HFFc6 (cell line): ENCODE measurements at regions not wholly inside any gene's neighbourhood (a gene's known extent, or its start where the extent isn't known, plus 50 kb on each side); places are given as distances from the start of the nearest gene placed in this dataset.

Source experiments
- DNase-seq: peaks from one replicate; pipeline ENCODE4 v3.0.0-alpha.2; 2018
- H3K27ac Mint-ChIP-seq: 2 replicates; pipeline ENCODE4 v1.8.0; 2020; ENCODE audit warnings: mild to moderate bottlenecking, mixed read lengths
- H3K27me3 Mint-ChIP-seq: 2 replicates; pipeline ENCODE4 v1.8.0; 2021; ENCODE audit warnings: mild to moderate bottlenecking, moderate library complexity, mixed read lengths; ENCODE audit not compliant: insufficient read depth
- H3K36me3 Mint-ChIP-seq: 2 replicates; pipeline ENCODE4 v1.8.0; 2021; ENCODE audit warnings: low read depth, mixed read lengths
- H3K4me1 Mint-ChIP-seq: 2 replicates; pipeline ENCODE4 v1.8.0; 2020; ENCODE audit warnings: low read depth, mixed read lengths
- H3K4me3 Mint-ChIP-seq: 2 replicates; pipeline ENCODE4 v1.8.0; 2020; ENCODE audit warnings: mild to moderate bottlenecking, moderate library complexity, mixed read lengths
- H3K9me3 Mint-ChIP-seq: 2 replicates; pipeline ENCODE4 v1.8.0; 2020; ENCODE audit warnings: mild to moderate bottlenecking, mixed read lengths
- TF ChIP-seq, protein P1 (sequence below): fragments of 200-600 bp; sonication (generic); IDR thresholded peaks from 2 replicates; pipeline ENCODE4 v1.5.0; 2021; ENCODE audit warnings: antibody characterized with exemption, mild to moderate bottlenecking

DNA sequence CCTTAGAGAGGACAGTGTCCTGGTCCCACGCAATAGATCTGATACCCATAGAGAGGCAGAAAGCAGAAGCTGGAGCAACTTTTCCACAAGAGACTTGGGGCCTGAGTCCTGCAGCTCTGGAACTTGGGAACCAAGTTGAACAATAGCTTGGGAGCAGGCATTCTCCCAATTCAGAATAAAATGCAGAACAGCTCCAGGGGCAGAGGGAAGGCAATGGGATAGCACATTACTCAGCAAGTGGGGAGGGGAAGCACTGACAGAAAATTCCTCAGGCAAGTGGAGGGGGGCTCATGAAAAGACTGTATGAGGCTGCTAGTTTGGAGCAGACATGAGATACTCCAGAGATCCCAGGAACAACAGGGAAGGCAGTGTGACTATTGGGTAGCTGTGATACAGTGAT lies 513.6 kb downstream of the HINT1 start:
- H3K27ac Mint-ChIP-seq: no peak overlapping the region
- H3K4me3 Mint-ChIP-seq: no peak overlapping the region
- DNase-seq: no peak
- peaks cover 18% of the 10 kb centered on the region for H3K9me3 Mint-ChIP-seq
- no peaks in the 10 kb centered on the region for H3K36me3 Mint-ChIP-seq
- H3K27me3 Mint-ChIP-seq: no peaks in the 10 kb centered on the region; the same call in 1 of the 2 replicates
- no peaks in the 10 kb centered on the region for H3K4me1 Mint-ChIP-seq
- TF ChIP-seq, protein P1, sequence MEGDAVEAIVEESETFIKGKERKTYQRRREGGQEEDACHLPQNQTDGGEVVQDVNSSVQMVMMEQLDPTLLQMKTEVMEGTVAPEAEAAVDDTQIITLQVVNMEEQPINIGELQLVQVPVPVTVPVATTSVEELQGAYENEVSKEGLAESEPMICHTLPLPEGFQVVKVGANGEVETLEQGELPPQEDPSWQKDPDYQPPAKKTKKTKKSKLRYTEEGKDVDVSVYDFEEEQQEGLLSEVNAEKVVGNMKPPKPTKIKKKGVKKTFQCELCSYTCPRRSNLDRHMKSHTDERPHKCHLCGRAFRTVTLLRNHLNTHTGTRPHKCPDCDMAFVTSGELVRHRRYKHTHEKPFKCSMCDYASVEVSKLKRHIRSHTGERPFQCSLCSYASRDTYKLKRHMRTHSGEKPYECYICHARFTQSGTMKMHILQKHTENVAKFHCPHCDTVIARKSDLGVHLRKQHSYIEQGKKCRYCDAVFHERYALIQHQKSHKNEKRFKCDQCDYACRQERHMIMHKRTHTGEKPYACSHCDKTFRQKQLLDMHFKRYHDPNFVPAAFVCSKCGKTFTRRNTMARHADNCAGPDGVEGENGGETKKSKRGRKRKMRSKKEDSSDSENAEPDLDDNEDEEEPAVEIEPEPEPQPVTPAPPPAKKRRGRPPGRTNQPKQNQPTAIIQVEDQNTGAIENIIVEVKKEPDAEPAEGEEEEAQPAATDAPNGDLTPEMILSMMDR: no peak

DNA sequence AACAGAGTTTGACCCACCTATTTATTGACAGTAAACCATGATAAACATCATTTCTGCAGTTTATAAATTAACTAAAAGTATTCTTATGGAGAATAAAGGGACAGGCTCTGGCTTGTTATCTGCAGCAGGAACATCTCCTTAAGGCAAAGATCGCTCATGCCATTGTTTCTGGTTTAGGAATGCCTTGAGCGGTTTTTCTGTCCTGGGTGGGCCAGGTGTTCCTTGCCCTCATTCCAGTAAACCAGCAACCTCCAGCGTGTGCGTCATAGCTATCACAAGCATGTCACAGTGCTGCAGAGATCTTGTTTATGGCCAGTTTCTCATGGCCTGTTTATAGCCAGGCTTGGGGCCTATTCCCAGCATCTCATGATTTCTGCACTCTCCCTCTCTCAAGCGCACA lies 521.7 kb downstream of the HINT1 start:
- TF ChIP-seq, protein P1: no peak
- no peak for DNase-seq
- H3K27ac Mint-ChIP-seq: no peak overlapping the region

DNA sequence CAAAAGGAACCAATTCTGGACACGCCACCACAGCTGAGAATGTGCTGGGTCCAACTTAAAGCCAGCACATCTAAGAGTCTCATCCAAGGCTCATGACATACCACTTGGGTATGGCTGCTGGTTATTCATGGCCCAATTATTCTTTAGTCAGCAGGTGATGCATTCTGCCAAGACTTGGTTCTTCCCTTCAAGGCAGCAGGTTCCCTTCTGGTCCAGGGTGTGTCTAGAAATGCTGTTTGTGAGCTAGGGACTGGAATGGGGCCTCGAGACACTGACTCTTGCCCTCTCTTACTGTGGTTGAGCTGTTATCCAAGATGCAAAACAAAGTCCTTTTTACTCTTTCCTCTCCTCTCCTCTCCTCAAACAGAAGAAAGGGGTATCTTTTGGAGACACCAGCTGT lies 522.6 kb downstream of the HINT1 start:
- no peak overlapping the region for H3K27ac Mint-ChIP-seq
- H3K4me3 Mint-ChIP-seq: no peak overlapping the region
- TF ChIP-seq, protein P1: no peak
- no peaks in the 10 kb centered on the region for H3K36me3 Mint-ChIP-seq
- no peak for DNase-seq
- no peaks in the 10 kb centered on the region for H3K4me1 Mint-ChIP-seq
- H3K27me3 Mint-ChIP-seq: peaks cover 3% of the 10 kb centered on the region; the same call in 1 of the 2 replicates
- peaks cover 52% of the 10 kb centered on the region for H3K9me3 Mint-ChIP-seq

More for the DNA sequence above, 521.7 kb downstream of the HINT1 start:
- H3K9me3 Mint-ChIP-seq: peaks cover 52% of the 10 kb centered on the region
- H3K4me3 Mint-ChIP-seq: no peak overlapping the region
- H3K27me3 Mint-ChIP-seq: peaks cover 3% of the 10 kb centered on the region; the same call in 1 of the 2 replicates
- H3K36me3 Mint-ChIP-seq: no peaks in the 10 kb centered on the region
- H3K4me1 Mint-ChIP-seq: no peaks in the 10 kb centered on the region

DNA sequence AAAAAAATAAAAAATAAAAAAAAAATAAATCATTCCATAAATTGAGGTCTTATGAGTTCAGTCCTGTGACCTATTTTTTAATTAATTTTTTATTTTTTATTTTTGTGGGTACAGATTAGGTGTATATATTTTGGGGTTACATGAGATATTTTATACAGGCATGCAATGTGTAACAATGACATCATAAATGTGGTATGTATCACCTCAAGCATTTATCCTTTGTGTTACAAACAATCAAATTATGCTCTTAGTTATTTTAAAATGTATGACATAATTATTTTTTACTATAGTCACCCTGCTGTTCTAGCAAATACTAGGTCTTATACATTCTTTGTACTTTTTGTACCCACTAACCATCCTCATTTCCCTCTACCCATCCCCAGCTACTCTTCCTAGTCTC lies 537.9 kb downstream of the HINT1 start:
- DNase-seq: no peak
- Mint-ChIP-seq H3K4me1 (no peaks in the 10 kb centered on the region), H3K27me3 (no peaks in the 10 kb centered on the region), H3K4me3 (no peak overlapping the region), H3K36me3 (no peaks in the 10 kb centered on the region), H3K27ac (no peak overlapping the region), H3K9me3 (peaks cover 20% of the 10 kb centered on the region)
- TF ChIP-seq, protein P1: no peak

DNA sequence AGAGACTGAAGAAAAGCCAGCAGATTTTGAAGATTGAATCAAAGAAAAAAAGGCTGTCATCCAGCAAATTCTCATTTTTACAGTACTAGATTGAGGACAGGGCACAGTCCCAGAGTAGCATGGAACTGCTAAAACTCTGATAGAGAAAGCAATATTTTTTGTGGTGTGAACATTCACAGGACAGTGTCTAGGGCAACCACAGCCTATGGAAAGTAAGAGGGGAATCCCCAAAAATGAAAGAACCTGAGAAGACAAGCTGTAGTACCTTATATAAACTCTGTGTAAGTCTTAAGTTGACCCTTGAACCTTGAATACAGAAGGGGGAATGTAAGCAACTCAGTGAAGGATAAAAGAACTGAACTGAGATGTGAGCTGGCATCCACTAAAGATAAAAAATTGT lies 540.3 kb downstream of the HINT1 start:
- Mint-ChIP-seq H3K27me3 (no peaks in the 10 kb centered on the region), H3K4me1 (no peaks in the 10 kb centered on the region), H3K9me3 (peaks cover 13% of the 10 kb centered on the region), H3K27ac (no peak overlapping the region), H3K4me3 (no peak overlapping the region), H3K36me3 (no peaks in the 10 kb centered on the region)
- TF ChIP-seq, protein P1: no peak
- no peak for DNase-seq

DNA sequence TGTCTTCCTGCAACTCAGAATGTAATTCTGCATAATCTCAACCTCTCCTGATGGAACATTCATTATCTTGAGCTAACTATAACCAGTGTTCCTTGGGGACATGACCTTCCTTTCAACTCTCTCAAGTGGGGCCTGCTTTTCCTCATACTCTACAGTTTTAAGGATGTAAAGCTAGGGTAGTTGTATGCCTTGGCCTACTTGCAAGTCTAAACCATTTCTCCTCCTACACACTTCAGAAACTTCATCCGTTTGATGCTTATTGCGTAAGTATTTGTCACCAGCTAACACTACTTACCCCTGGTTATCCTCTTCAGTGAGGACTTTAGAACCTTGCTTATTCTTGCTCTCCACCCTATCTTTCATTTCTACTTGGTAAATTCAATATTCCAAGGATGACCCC lies 548.9 kb downstream of the HINT1 start:
- no peaks in the 10 kb centered on the region for H3K36me3 Mint-ChIP-seq
- no peaks in the 10 kb centered on the region for H3K27me3 Mint-ChIP-seq
- TF ChIP-seq, protein P1: no peak
- H3K27ac Mint-ChIP-seq: no peak overlapping the region
- H3K4me3 Mint-ChIP-seq: no peak overlapping the region
- H3K9me3 Mint-ChIP-seq: peaks cover 31% of the 10 kb centered on the region
- no peaks in the 10 kb centered on the region for H3K4me1 Mint-ChIP-seq
- DNase-seq: no peak
